NCI-H1694 (cell line): ENCODE measurements at regions not wholly inside any gene's neighbourhood (a gene's known extent, or its start where the extent isn't known, plus 50 kb on each side); places are given as distances from the start of the nearest gene placed in this dataset.
A peak's percentile ranks its signal among the peaks of the same experiment; 100 is the strongest.
"Not testable (repeated sequence)": the region's sequence is repeated elsewhere in the genome, so short reads cannot be mapped to it uniquely, and the experiment has no call there.

Experiments used
- DNase-seq: peaks from one replicate; lab custom pipeline; 2025; lab: John Stamatoyannopoulos, UW

DNA sequence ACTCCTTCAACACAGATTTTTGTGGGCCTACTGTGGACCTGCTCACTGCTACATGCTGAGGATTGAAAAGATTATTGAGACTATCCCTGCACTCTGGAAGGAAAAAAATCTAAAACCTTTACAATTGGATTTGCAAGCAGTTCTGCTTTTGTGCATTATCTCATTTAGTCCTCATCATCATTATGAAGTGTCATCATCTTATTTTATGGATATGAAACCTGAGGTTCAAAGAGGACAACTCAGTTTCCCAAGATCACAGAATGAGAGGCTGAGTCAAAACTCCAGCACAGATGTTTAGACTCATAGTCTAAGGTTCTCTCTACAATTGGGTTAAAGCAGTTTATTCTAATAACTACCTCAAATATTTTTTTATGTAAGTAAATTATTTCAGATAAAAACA is 160.2 kb upstream of the MARCKS start:
- no peak for DNase-seq

- DNase-seq: no peak
Observed at GRCh38 chr6:113697632-113698410, 159.3 kb upstream of the MARCKS start.

DNA sequence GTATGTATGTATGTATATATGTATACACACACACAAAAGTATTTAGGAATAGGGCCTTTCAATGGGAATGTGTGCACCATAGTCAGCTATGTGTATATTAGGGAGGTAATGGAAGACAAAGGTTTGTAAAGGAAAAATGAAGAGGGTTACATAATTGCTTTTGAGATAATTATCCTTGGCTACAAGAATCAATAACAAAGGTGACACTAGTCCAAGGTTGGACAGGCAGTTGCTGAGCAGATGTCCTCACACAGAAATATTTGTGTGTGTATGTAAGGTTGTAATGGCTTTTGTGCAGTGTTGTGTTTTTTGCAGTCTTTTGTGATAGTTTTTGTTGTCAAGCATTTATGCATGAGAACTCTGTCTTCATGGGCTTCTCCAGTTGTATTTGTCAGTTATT is 157.9 kb upstream of the MARCKS start:
- no peak for DNase-seq

DNA sequence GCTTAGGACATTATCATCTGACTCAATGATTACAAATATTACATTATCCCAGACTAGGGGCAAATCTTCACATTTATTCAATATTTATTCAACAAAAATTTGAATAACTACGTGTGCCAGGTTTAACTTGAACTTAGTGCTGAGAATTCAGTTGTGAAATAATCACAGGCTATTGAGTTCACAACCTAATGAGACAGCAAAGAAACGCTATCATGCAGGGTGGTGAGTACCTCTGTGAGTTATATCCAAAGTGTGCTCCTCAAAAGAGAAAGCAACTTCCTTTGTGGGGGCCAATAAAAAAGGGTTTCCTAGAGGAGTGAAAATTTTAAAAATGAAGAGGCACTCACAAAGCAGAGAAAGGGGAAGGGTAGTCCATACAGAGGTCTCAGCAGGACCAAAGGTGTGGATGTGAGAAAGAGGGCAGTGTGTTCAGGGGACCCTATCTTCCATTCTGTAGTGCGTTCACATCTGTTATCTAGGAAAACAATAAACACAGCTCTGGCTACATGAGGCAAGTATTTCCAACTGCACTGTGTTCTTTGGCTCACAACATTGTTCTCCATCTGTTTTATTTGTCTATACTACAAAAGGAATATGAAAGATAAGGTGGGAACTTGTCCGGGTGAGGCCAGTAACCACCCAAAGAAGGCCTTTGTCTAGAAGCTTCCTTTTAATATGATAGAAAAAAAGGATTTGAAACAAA is 155.4 kb upstream of the MARCKS start:
- DNase-seq: no peak

DNA sequence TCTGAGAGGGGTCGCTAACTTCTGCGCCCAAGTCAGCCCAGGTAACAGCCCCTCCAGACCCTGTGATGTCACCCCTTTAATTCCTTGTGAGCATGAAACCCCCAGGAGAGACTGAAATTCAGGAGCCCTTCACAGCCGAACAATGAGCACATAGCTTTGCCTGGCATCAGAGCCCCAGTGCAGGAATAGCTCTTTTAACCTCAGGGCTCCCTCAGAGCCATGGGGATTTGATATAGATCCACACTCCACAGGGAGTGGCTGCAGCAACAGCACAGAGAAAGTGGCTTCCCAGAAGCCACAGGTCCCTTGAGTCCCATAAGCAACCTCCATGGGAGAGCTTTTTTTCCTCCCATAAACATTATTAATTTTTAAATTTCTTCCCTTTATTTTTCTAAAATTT is 150.0 kb upstream of the MARCKS start:
- no peak for DNase-seq

GRCh38 chr6:113709936-113710509 is 147.1 kb upstream of the MARCKS start:
- DNase-seq: no peak

GRCh38 chr6:113713665-113714064 is 143.5 kb upstream of the MARCKS start:
- no peak for DNase-seq

DNA sequence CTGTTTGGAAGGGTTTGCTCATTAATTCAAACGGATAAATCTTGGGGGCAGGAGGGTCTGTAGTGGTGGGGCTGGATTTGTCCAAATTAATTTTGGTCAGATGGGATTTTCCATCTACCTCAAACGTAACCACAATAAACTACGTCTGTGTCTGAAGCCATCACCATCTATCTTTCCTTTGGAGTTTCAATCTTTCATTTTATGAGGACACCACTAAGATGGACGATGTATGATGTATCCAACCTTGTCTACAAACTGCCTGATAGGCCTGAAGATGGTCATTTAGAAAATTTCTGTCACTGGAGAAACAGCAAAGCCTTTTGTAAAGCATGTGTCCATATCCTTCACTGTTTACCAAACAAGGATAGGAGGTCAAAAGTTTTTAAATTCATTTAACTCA is 138.6 kb upstream of the MARCKS start:
- DNase-seq: no peak

GRCh38 chr6:113719064-113719463 is 138.1 kb upstream of the MARCKS start:
- DNase-seq: no peak

GRCh38 chr6:113719545-113719944 is 137.6 kb upstream of the MARCKS start:
- no peak for DNase-seq

GRCh38 chr6:113723182-113723581 is 134.0 kb upstream of the MARCKS start:
- DNase-seq: no peak

DNA sequence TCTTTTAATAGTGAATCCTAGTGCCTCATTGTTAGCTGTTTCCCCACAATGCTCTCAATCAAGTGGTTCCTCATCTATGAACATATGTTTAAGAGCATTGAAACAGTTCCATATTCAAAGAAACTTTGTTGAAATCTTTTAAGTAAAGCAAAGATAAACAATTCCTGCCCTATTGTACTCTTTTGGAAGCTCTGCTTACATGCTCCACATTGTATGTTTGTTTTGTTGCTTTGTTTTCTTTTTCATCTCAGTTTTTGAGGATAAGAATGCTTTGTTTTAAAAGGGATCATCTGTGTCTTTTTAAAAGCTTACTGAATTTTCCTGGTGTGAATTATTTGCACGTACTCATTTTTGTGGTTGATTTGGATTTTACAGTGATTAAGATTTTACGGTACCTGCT is 132.2 kb upstream of the MARCKS start:
- not testable (repeated sequence) for DNase-seq

GRCh38 chr6:113731541-113731940 is 125.6 kb upstream of the MARCKS start:
- DNase-seq: no peak

GRCh38 chr6:113732384-113732966 is 124.7 kb upstream of the MARCKS start:
- peak; percentile 60 for DNase-seq

GRCh38 chr6:113733381-113733780 is 123.8 kb upstream of the MARCKS start:
- no peak for DNase-seq

DNA sequence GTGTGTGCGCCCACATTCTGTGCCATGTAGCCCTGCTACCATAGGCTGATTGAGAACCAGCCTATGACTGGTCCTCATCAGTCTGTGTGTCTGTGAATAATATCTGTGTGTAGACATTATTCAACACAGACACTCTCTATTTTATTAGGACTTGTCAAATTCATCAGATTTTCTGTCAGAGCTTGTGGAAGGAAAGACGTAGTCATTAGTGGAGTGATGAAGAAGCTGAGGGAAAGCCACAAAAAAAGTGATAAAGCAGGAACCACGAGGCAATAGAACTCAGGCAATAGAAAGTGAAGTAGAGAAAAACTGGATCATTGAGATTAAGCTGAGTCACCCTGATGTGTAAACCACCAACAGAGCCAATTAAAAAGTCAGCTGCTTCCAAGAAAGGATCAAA is 122.2 kb upstream of the MARCKS start:
- DNase-seq: no peak

DNA sequence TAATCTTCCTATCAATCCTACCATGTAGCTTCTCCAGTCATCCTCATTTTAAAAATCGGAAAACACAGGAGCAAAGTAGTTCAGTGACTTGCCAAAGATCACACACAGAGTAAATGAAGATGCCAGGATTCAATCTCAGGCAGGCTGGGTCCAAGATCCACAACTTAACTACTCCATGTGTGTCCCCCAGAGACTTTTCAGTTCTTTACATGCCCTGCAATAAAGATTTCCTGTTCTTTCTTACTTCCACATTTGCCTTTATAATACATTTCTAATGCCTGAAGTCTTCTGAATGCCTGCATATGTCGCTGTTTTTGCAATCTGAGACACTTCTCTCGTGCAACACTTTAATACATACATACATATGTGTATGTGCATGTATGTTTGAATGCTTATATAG is 121.7 kb upstream of the MARCKS start:
- no peak for DNase-seq

DNA sequence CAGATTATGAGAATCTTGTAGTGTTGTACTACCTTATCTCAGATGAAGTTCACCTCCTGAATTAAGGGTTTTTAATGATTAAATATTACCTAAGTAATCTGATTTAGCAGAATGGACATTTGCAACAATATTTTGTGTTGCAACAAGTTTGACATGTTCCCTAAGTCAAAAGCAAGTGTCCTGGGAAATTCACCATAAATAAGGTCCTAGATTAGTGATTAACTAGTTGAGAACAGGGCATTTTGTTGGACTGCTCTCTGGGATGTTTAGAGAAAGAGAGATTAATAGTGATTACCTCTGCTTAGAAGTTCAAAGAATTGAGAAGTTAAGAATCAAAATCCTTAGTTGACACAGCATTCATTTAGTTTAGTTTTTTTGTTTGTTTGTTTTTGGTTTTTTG is 120.2 kb upstream of the MARCKS start:
- no peak for DNase-seq

DNA sequence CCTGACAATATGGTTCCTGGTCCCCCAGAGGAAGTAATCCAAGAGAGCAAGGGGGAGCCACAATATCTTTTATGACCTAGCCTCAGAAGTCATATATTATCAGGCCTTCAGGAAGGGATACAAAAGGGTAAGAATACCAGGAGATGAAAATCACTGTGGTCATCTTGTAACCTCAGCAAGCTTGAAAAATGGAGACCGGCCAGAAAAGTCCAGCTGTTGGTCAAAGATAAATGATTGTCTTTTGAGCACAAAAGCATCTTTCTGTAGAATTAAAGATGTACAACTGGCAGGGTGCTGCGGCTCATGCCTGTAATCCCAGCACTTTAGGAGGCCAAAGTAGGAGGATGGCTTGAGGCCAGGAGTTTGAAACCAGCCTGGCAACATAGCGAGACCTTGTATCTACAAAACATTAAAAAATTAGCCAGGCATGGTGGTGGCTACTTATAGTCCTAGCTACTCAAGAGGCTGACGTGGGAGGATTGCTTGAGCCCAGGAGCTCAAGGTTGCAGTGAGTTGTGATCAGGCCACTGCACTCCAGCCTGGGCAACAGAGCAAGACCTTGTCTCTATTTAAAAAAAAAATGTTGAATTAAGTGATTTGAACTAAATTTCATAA is 118.0 kb upstream of the MARCKS start:
- DNase-seq: no peak

DNA sequence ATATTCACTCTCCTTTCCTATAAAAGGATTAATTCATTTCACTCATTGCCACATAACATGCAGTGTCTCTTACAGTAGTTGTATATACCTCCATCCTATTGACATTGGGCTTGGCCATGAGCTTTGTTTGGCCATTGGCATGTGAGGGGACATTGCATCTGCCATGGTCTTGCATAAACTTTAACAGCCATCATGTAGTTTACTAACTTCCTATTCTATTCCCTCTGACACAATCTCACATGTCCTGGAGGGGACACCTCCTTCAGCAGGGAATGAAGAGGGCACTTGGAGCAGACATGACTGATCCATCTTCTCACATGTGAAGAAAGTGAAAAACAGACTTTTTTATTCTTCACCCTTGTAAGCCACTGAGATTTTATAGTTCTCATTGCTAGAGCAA is 115.5 kb upstream of the MARCKS start:
- no peak for DNase-seq

DNA sequence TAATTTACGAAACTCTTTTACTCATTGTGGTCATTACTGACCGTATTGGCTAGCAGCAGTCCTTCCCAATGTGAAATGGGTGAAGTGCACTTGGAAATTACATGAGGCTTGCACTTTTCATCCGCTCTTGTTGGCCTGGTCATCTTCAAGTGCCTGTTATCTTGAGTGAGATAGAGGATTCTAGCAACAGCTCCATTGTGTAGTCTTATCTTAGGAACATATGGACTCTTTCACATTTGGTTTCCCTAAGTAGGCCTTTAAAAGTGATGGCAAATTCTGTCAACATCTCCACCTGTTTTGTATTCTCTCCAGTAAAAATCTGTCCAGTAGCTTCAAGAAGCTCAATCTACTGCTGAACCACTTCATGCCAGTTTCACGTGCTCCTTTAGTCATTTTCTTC is 114.8 kb upstream of the MARCKS start:
- no peak for DNase-seq

DNA sequence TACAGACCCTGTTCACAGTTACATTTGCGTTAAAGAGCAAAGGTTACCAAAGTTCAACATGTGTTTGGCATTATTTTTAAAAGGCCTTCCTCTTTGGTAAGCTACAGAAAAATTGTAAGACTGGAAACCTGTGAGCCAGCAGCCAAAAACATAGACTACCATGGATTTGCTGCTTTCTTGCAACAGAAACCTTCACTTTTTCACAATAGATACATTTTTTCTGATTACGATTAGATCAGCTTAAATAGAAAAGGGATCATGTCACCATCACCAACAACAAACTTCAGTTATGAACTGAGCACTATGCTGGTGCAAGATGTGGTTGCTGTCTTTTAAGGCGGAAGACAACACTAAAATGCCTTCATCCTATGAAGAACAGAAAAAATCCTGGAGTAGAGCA is 112.3 kb upstream of the MARCKS start:
- no peak for DNase-seq
